Neural cell (in vitro differentiated cells): ENCODE measurements at regions not wholly inside any gene's neighbourhood (a gene's known extent, or its start where the extent isn't known, plus 50 kb on each side); places are given as distances from the start of the nearest gene placed in this dataset.

ENCODE experiments used
- TAF1 ChIP-seq: IDR thresholded peaks from 2 replicates; pipeline ENCODE4 v1.6.1; 2012; ENCODE audit warnings: low read depth
- TF ChIP-seq, protein P1 (sequence below): fragments of 450-650 bp; IDR thresholded peaks from 2 replicates; pipeline ENCODE4 v1.5.1; 2014; ENCODE audit warnings: antibody characterized with exemption, mild to moderate bottlenecking, moderate library complexity; ENCODE audit not compliant: poor library complexity, severe bottlenecking

DNA sequence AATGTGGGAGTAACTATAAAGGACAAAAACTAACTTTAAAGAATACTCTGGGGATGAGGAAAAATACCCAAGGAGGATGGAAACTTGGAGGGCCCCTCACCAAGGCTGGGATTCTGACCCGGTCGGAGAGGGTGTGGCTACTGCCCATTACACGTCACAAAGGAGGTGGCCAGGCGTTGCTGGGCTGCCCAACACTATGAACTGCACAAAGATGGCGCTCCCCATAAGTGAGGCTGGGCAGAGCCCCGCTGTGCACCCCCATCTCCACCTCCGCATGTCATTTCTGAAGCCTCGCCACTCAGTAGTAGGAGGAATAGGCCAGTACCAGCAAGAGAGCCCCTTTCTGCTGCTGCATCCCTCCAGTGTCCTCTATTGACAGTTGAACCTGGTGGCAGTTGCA is 290.1 kb upstream of the ZNF32 start:
- TF ChIP-seq, protein P1, sequence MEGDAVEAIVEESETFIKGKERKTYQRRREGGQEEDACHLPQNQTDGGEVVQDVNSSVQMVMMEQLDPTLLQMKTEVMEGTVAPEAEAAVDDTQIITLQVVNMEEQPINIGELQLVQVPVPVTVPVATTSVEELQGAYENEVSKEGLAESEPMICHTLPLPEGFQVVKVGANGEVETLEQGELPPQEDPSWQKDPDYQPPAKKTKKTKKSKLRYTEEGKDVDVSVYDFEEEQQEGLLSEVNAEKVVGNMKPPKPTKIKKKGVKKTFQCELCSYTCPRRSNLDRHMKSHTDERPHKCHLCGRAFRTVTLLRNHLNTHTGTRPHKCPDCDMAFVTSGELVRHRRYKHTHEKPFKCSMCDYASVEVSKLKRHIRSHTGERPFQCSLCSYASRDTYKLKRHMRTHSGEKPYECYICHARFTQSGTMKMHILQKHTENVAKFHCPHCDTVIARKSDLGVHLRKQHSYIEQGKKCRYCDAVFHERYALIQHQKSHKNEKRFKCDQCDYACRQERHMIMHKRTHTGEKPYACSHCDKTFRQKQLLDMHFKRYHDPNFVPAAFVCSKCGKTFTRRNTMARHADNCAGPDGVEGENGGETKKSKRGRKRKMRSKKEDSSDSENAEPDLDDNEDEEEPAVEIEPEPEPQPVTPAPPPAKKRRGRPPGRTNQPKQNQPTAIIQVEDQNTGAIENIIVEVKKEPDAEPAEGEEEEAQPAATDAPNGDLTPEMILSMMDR, result no peak
- TF ChIP-seq TAF1, result no peak
